SW 1271 (cell line): ENCODE measurements at regions not wholly inside any gene's neighbourhood (a gene's known extent, or its start where the extent isn't known, plus 50 kb on each side); places are given as distances from the start of the nearest gene placed in this dataset.
"Not testable (repeated sequence)": the region's sequence is repeated elsewhere in the genome, so short reads cannot be mapped to it uniquely, and the experiment has no call there.

Experiments used
- DNase-seq, 2 experiments: peaks; one replicate each; lab custom pipeline; 2025; lab: John Stamatoyannopoulos, UW

- no peak for DNase-seq
Measured at GRCh38 chr1:102529446-102529845, 532.7 kb upstream of the OLFM3 start.

- no peak for DNase-seq
Measured at GRCh38 chr1:102500758-102501157, 504.0 kb upstream of the OLFM3 start.

- no peak for DNase-seq
Measured at GRCh38 chr1:102498929-102499328, 502.2 kb upstream of the OLFM3 start.

- DNase-seq = not testable (repeated sequence)
Measured at GRCh38 chr1:102497810-102498209, 501.1 kb upstream of the OLFM3 start.

- no peak for DNase-seq
Measured at GRCh38 chr1:102472520-102472919, 475.8 kb upstream of the OLFM3 start.

- no peak for DNase-seq
Measured at GRCh38 chr1:102470767-102471166, 474.0 kb upstream of the OLFM3 start.

- no peak for DNase-seq
Measured at GRCh38 chr1:102466487-102466886, 469.8 kb upstream of the OLFM3 start.

- no peak for DNase-seq
Measured at GRCh38 chr1:102463328-102463727, 466.6 kb upstream of the OLFM3 start.

- not testable (repeated sequence) for DNase-seq
Measured at GRCh38 chr1:102442317-102442716, 445.6 kb upstream of the OLFM3 start.

- no peak for DNase-seq
Measured at GRCh38 chr1:102435483-102435882, 438.8 kb upstream of the OLFM3 start.

- DNase-seq = no peak
Measured at GRCh38 chr1:102434421-102434820, 437.7 kb upstream of the OLFM3 start.

GRCh38 chr1:102431253-102431652 lies 434.5 kb upstream of the OLFM3 start:
- DNase-seq = no peak

GRCh38 chr1:102420034-102420433 lies 423.3 kb upstream of the OLFM3 start:
- no peak for DNase-seq
